GM23338 (cell line): ENCODE measurements at regions not wholly inside any gene's neighbourhood (a gene's known extent, or its start where the extent isn't known, plus 50 kb on each side); places are given as distances from the start of the nearest gene placed in this dataset.

ENCODE experiments used
- CREB1 ChIP-seq: fragments of 250-450 bp; sonication (Bioruptor Pico); IDR thresholded peaks from 2 replicates; pipeline ENCODE4 v1.5.0; 2020; ENCODE audit warnings: low read depth, mild to moderate bottlenecking, moderate library complexity
- EZH2 ChIP-seq: fragments of 200-600 bp; sonication (generic); IDR thresholded peaks from one replicate; pipeline ENCODE4 v1.8.0; 2017; ENCODE audit warnings: antibody characterized with exemption, mild to moderate bottlenecking, low read depth; ENCODE audit not compliant: unreplicated experiment
- EZH2phosphoT487 ChIP-seq: fragments of 200-600 bp; sonication (generic); IDR thresholded peaks from one replicate; pipeline ENCODE4 v1.8.1; 2018; ENCODE audit warnings: antibody characterized with exemption; ENCODE audit not compliant: unreplicated experiment
- JUNB ChIP-seq: IDR thresholded peaks from one replicate; pipeline ENCODE4 v1.6.1; 2016; ENCODE audit warnings: antibody characterized with exemption; ENCODE audit not compliant: unreplicated experiment
- NANOG ChIP-seq: IDR thresholded peaks from 2 replicates; pipeline ENCODE4 v1.6.1; 2016; ENCODE audit warnings: antibody characterized with exemption, borderline replicate concordance
- POLR2AphosphoS5 ChIP-seq: IDR thresholded peaks from 2 replicates; pipeline ENCODE4 v1.6.1; 2016; ENCODE audit warnings: antibody characterized with exemption, low read depth
- REST ChIP-seq: IDR thresholded peaks from one replicate; pipeline ENCODE4 v1.6.1; 2018; ENCODE audit warnings: antibody characterized with exemption; ENCODE audit not compliant: unreplicated experiment
- ZNF114 ChIP-seq: fragments of 250-450 bp; sonication (Bioruptor Pico); IDR thresholded peaks from 2 replicates; pipeline ENCODE4 v1.5.0; 2020; ENCODE audit warnings: mild to moderate bottlenecking, moderate library complexity
- ZNF331 ChIP-seq: fragments of 250-450 bp; sonication (Bioruptor Pico); IDR thresholded peaks from 2 replicates; pipeline ENCODE4 v1.5.0; 2020; ENCODE audit warnings: low read depth, mild to moderate bottlenecking, moderate library complexity
- ZNF462 ChIP-seq: fragments of 250-450 bp; sonication (Bioruptor Pico); IDR thresholded peaks from 2 replicates; pipeline ENCODE4 v1.5.0; 2020; ENCODE audit warnings: mild to moderate bottlenecking, moderate library complexity

GRCh38 chr12:98453492-98453891 lies 61.9 kb upstream of the TMPO start (continued):
- TF ChIP-seq ZNF462 (CRISPR knock-in tag) (no peak), CREB1 (CRISPR knock-in tag) (no peak), POLR2AphosphoS5 (no peak), EZH2phosphoT487 (no peak), ZNF331 (CRISPR knock-in tag) (no peak), EZH2 (no peak), REST (no peak), ZNF114 (no peak), JUNB (no peak), NANOG (no peak)
